Thoracic aorta (tissue), 2 donors: ENCODE measurements at regions not wholly inside any gene's neighbourhood (a gene's known extent, or its start where the extent isn't known, plus 50 kb on each side); places are given as distances from the start of the nearest gene placed in this dataset.

Experiments used
- ATAC-seq: fragments of 150-250 bp; one replicate; pipeline ENCODE4 v1.8.0; 2017; ENCODE audit warnings: low read depth; ENCODE audit not compliant: insufficient number of reproducible peaks, low FRiP score
- DNase-seq: peaks from one replicate; pipeline ENCODE4 v3.0.0-alpha.2; 2020; ENCODE audit warnings: low spot score
- H3K27ac ChIP-seq, 2 donors: fragments of 200-600 bp; sonication (generic); 1 replicate in 1 of 2; 2 replicates in 1 of 2; pipeline ENCODE4 v1.5.1; 2016; ENCODE audit warnings: mild to moderate bottlenecking in 2 of 2, moderate library complexity in 2 of 2
- H3K27me3 ChIP-seq: fragments of 200-600 bp; sonication (generic); replicated peaks from 2 replicates; pipeline ENCODE4 v1.6.0; 2016; ENCODE audit warnings: mild to moderate bottlenecking; ENCODE audit not compliant: insufficient read depth
- H3K36me3 ChIP-seq: fragments of 200-600 bp; sonication (generic); one replicate; pipeline ENCODE4 v1.5.1; 2016
- H3K4me1 ChIP-seq, 2 donors: fragments of 200-600 bp; sonication (generic); 1 replicate in 1 of 2; 2 replicates in 1 of 2; pipeline versions ENCODE4 v1.5.1 to v1.6.0; 2016; ENCODE audit warnings: low read depth in 2 of 2, mild to moderate bottlenecking in 1 of 2; ENCODE audit not compliant: control insufficient read depth in 1 of 2
- H3K4me3 ChIP-seq: fragments of 200-600 bp; sonication (generic); 2 replicates; pipeline ENCODE4 v1.5.1; 2016; ENCODE audit warnings: mild to moderate bottlenecking
- H3K9me3 ChIP-seq: fragments of 200-600 bp; sonication (generic); 2 replicates; pipeline ENCODE4 v1.5.1; 2016
- TF ChIP-seq, protein P1 (sequence below): fragments of 200-600 bp; sonication (generic); IDR thresholded peaks from one replicate; pipeline ENCODE4 v1.5.1; 2019; ENCODE audit warnings: antibody characterized with exemption

DNA sequence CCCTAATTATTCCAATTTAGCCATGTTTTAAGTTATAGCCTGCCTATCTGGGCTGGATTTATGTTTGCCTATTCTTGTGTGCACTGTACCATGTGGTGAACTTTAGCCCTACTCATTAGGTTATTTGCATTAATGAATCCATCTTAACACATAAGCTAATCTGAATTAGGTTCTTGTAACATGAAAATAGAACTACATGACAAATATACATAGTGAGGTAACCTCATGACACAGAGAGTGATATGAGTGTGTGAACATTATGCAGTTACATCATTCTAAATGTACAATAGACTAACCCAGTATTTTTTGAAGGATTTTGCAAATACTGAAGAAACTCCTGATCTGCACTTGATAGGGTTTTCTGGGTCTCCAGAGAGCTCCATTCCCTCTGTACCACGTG, 733.7 kb upstream of the CITED2 start:
- Histone ChIP-seq H3K9me3 (no peaks in the 10 kb centered on the region), H3K4me3 (no peak overlapping the region), H3K36me3 (no peaks in the 10 kb centered on the region), H3K4me1 (peaks cover 6 to 20% of the 10 kb centered on the region in 2 donors), H3K27ac (no peak overlapping the region), H3K27me3 (no peaks in the 10 kb centered on the region)
- TF ChIP-seq, protein P1, sequence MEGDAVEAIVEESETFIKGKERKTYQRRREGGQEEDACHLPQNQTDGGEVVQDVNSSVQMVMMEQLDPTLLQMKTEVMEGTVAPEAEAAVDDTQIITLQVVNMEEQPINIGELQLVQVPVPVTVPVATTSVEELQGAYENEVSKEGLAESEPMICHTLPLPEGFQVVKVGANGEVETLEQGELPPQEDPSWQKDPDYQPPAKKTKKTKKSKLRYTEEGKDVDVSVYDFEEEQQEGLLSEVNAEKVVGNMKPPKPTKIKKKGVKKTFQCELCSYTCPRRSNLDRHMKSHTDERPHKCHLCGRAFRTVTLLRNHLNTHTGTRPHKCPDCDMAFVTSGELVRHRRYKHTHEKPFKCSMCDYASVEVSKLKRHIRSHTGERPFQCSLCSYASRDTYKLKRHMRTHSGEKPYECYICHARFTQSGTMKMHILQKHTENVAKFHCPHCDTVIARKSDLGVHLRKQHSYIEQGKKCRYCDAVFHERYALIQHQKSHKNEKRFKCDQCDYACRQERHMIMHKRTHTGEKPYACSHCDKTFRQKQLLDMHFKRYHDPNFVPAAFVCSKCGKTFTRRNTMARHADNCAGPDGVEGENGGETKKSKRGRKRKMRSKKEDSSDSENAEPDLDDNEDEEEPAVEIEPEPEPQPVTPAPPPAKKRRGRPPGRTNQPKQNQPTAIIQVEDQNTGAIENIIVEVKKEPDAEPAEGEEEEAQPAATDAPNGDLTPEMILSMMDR: no peak
- ATAC-seq (no peak), DNase-seq (no peak)

DNA sequence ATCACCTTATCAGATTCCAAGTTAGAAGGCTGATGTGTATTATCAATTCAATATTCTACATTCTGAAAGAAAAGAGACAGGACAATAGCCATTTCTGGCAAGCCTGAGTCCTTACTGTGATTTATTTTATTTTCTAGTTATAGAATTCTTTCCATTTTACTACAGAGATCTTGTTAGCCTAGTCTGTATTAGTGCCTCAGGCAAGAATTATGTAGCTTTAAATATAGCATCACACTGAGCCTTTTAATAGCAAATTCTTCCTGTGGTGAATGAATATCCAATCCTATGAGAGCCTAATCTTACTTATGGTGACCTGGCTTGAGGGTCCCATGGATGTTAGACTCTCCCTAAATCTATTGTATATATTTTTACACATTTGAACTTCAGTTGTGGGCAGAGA, 732.8 kb upstream of the CITED2 start:
- TF ChIP-seq, protein P1: no peak
- Histone ChIP-seq H3K9me3 (no peaks in the 10 kb centered on the region), H3K36me3 (no peaks in the 10 kb centered on the region), H3K4me3 (no peak overlapping the region), H3K27me3 (no peaks in the 10 kb centered on the region), H3K27ac (no peak overlapping the region), H3K4me1 (peaks cover 6 to 20% of the 10 kb centered on the region in 2 donors)
- no peak for DNase-seq
- ATAC-seq: no peak

GRCh38 chr6:140105857-140106256, 731.4 kb upstream of the CITED2 start:
- peak overlapping the region; percentile 46 for H3K27ac ChIP-seq
- TF ChIP-seq, protein P1: peak; percentile 32

DNA sequence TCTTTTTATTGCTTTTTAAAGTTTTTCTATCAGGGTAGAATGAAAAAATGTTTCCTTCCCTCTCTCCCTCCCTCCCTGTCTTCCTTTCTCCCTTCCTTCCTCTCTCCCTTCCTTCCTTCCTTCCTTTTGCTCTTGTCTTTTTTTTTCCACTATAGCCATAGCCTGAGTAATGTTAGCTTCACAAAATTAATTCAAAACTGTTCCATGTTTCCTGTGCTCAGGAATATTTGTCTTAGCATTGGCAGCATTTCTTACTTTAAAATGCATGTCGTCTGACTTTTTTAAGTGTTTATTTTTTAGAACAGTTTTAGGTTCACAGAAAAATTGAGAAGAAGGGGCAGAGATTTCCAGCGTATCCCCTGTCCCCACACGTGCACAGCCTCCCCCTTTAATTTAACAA, 730.8 kb upstream of the CITED2 start:
- no peaks in the 10 kb centered on the region for H3K36me3 ChIP-seq
- no peaks in the 10 kb centered on the region for H3K27me3 ChIP-seq
- TF ChIP-seq, protein P1: no peak
- peaks cover 6 to 25% of the 10 kb centered on the region in 2 donors for H3K4me1 ChIP-seq
- H3K4me3 ChIP-seq: peak overlapping the region; percentile 1
- H3K27ac ChIP-seq: peak overlapping the region; percentile 46
- DNase-seq (no peak), ATAC-seq (no peak)
- no peaks in the 10 kb centered on the region for H3K9me3 ChIP-seq

More at GRCh38 chr6:140105857-140106256, 731.4 kb upstream of the CITED2 start:
- Histone ChIP-seq H3K36me3 (no peaks in the 10 kb centered on the region), H3K9me3 (no peaks in the 10 kb centered on the region), H3K4me3 (no peak overlapping the region), H3K4me1 (peaks cover 6 to 25% of the 10 kb centered on the region in 2 donors), H3K27me3 (no peaks in the 10 kb centered on the region)
- ATAC-seq (no peak), DNase-seq (no peak)

DNA sequence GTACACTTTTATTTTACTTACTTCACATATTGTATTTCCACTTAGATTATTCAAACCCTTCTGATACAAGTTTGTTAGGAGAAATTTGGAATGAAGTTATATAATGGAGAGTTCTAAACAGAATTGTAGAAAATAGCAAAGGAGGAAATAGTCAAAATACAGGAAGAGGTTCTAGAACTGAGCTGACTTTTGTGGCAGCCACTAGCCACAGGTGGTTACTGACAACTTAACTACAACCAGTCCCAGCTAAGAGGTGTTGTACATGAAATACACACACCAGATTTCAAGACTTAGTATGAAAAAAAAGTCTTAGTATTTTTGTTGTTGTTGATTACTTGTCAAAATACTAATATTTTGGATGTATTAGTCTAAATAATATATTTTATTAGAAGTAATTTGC, 727.4 kb upstream of the CITED2 start:
- DNase-seq (no peak), ATAC-seq (no peak)
- H3K4me1 ChIP-seq: peaks cover 13 to 35% of the 10 kb centered on the region in 2 donors
- TF ChIP-seq, protein P1: no peak
- no peaks in the 10 kb centered on the region for H3K27me3 ChIP-seq
- no peaks in the 10 kb centered on the region for H3K36me3 ChIP-seq
- no peaks in the 10 kb centered on the region for H3K9me3 ChIP-seq
- no peak overlapping the region for H3K27ac ChIP-seq
- H3K4me3 ChIP-seq: no peak overlapping the region
